Muscle layer of colon (tissue), 2 donors: ENCODE measurements at regions not wholly inside any gene's neighbourhood (a gene's known extent, or its start where the extent isn't known, plus 50 kb on each side); places are given as distances from the start of the nearest gene placed in this dataset.

Source experiments
- H3K27ac ChIP-seq: one replicate; pipeline ENCODE4 v1.7.0; 2013; ENCODE audit warnings: low read depth, mild to moderate bottlenecking, low read length, moderate library complexity
- H3K27me3 ChIP-seq, 2 donors: one replicate each; pipeline ENCODE4 v1.7.0; 2013; ENCODE audit warnings: low read length in 2 of 2, mild to moderate bottlenecking in 2 of 2; ENCODE audit not compliant: insufficient read depth in 2 of 2, control insufficient read depth in 1 of 2
- H3K36me3 ChIP-seq: one replicate; pipeline ENCODE4 v1.7.0; 2013; ENCODE audit warnings: mild to moderate bottlenecking, low read length; ENCODE audit not compliant: insufficient read depth
- H3K4me1 ChIP-seq: one replicate; pipeline ENCODE4 v1.7.0; 2013; ENCODE audit warnings: mild to moderate bottlenecking, low read length; ENCODE audit not compliant: insufficient read depth
- H3K4me3 ChIP-seq, 2 donors: one replicate each; pipeline ENCODE4 v1.7.0; 2013; ENCODE audit warnings: low read length in 2 of 2, low read depth in 1 of 2, mild to moderate bottlenecking in 1 of 2, moderate library complexity in 1 of 2
- H3K9ac ChIP-seq: one replicate; pipeline ENCODE4 v1.7.0; 2013; ENCODE audit warnings: low read length
- H3K9me3 ChIP-seq: one replicate; pipeline ENCODE4 v1.7.0; 2013; ENCODE audit warnings: mild to moderate bottlenecking, low read length
- donor health status: abdominal sarcoma.
- donor health status: Adenocarcinoma of cecum.

- H3K36me3 ChIP-seq, result no peaks in the 10 kb centered on the region
- H3K27me3 ChIP-seq, result no peaks in the 10 kb centered on the region
- H3K27ac ChIP-seq, result no peak overlapping the region
- no peak overlapping the region for H3K4me3 ChIP-seq
- no peaks in the 10 kb centered on the region for H3K4me1 ChIP-seq
- H3K9ac ChIP-seq, result no peak overlapping the region
- H3K9me3 ChIP-seq, result no peaks in the 10 kb centered on the region
These were observed 82.5 kb upstream of the SORBS2 start for GRCh38 chr4:185894481-185894880.

- Histone ChIP-seq H3K27ac (no peak overlapping the region), H3K9me3 (no peaks in the 10 kb centered on the region), H3K4me3 (no peak overlapping the region), H3K9ac (no peak overlapping the region), H3K36me3 (no peaks in the 10 kb centered on the region), H3K4me1 (no peaks in the 10 kb centered on the region), H3K27me3 (no peaks in the 10 kb centered on the region)
These were observed 83.4 kb upstream of the SORBS2 start for GRCh38 chr4:185895351-185895750.

GRCh38 chr4:185895866-185896265, 83.9 kb upstream of the SORBS2 start:
- H3K36me3 ChIP-seq, result no peaks in the 10 kb centered on the region
- no peaks in the 10 kb centered on the region for H3K27me3 ChIP-seq
- no peak overlapping the region for H3K27ac ChIP-seq
- H3K4me1 ChIP-seq, result no peaks in the 10 kb centered on the region
- H3K9me3 ChIP-seq, result no peaks in the 10 kb centered on the region
- H3K9ac ChIP-seq, result no peak overlapping the region
- H3K4me3 ChIP-seq, result no peak overlapping the region

- H3K9me3 ChIP-seq, result no peaks in the 10 kb centered on the region
- H3K4me1 ChIP-seq, result no peaks in the 10 kb centered on the region
- no peak overlapping the region for H3K27ac ChIP-seq
- H3K27me3 ChIP-seq, result no peaks in the 10 kb centered on the region
- no peak overlapping the region for H3K4me3 ChIP-seq
- H3K9ac ChIP-seq, result no peak overlapping the region
- no peaks in the 10 kb centered on the region for H3K36me3 ChIP-seq
These were observed 85.0 kb upstream of the SORBS2 start for GRCh38 chr4:185896817-185897488.

- no peak overlapping the region for H3K9ac ChIP-seq
- no peaks in the 10 kb centered on the region for H3K4me1 ChIP-seq
- H3K9me3 ChIP-seq, result no peaks in the 10 kb centered on the region
- H3K27ac ChIP-seq, result no peak overlapping the region
- H3K4me3 ChIP-seq, result no peak overlapping the region
- H3K36me3 ChIP-seq, result no peaks in the 10 kb centered on the region
- H3K27me3 ChIP-seq, result no peaks in the 10 kb centered on the region
These were observed 86.4 kb upstream of the SORBS2 start for GRCh38 chr4:185898413-185898812.

- Histone ChIP-seq H3K36me3 (no peaks in the 10 kb centered on the region), H3K4me3 (no peak overlapping the region), H3K9ac (no peak overlapping the region), H3K27me3 (no peaks in the 10 kb centered on the region), H3K4me1 (no peaks in the 10 kb centered on the region), H3K9me3 (no peaks in the 10 kb centered on the region), H3K27ac (no peak overlapping the region)
These were observed 87.8 kb upstream of the SORBS2 start for GRCh38 chr4:185899833-185900232.

- no peaks in the 10 kb centered on the region for H3K4me1 ChIP-seq
- H3K27ac ChIP-seq, result no peak overlapping the region
- no peak overlapping the region for H3K9ac ChIP-seq
- no peaks in the 10 kb centered on the region for H3K27me3 ChIP-seq
- no peak overlapping the region for H3K4me3 ChIP-seq
- no peaks in the 10 kb centered on the region for H3K9me3 ChIP-seq
- no peaks in the 10 kb centered on the region for H3K36me3 ChIP-seq
These were observed 90.7 kb upstream of the SORBS2 start for GRCh38 chr4:185902654-185903053.

- no peak overlapping the region for H3K4me3 ChIP-seq
- no peaks in the 10 kb centered on the region for H3K9me3 ChIP-seq
- no peaks in the 10 kb centered on the region for H3K4me1 ChIP-seq
- no peaks in the 10 kb centered on the region for H3K36me3 ChIP-seq
- H3K27ac ChIP-seq, result no peak overlapping the region
- no peak overlapping the region for H3K9ac ChIP-seq
- H3K27me3 ChIP-seq, result no peaks in the 10 kb centered on the region
These were observed 91.2 kb upstream of the SORBS2 start for GRCh38 chr4:185903205-185903604.

- H3K9ac ChIP-seq, result no peak overlapping the region
- H3K9me3 ChIP-seq, result no peaks in the 10 kb centered on the region
- no peak overlapping the region for H3K27ac ChIP-seq
- no peak overlapping the region for H3K4me3 ChIP-seq
- no peaks in the 10 kb centered on the region for H3K27me3 ChIP-seq
- no peaks in the 10 kb centered on the region for H3K4me1 ChIP-seq
- H3K36me3 ChIP-seq, result no peaks in the 10 kb centered on the region
These were observed 92.4 kb upstream of the SORBS2 start for GRCh38 chr4:185904381-185904780.

GRCh38 chr4:185909972-185910371, 98.0 kb upstream of the SORBS2 start:
- no peaks in the 10 kb centered on the region for H3K9me3 ChIP-seq
- H3K27me3 ChIP-seq, result no peaks in the 10 kb centered on the region
- H3K36me3 ChIP-seq, result no peaks in the 10 kb centered on the region
- H3K9ac ChIP-seq, result no peak overlapping the region
- H3K4me1 ChIP-seq, result peaks cover 5% of the 10 kb centered on the region
- H3K27ac ChIP-seq, result no peak overlapping the region
- H3K4me3 ChIP-seq, result no peak overlapping the region

GRCh38 chr4:185911556-185912064, 99.6 kb upstream of the SORBS2 start:
- Histone ChIP-seq H3K27me3 (no peaks in the 10 kb centered on the region), H3K27ac (no peak overlapping the region), H3K9me3 (no peaks in the 10 kb centered on the region), H3K4me1 (peaks cover 5% of the 10 kb centered on the region), H3K36me3 (no peaks in the 10 kb centered on the region), H3K4me3 (no peak overlapping the region), H3K9ac (no peak overlapping the region)

- Histone ChIP-seq H3K27ac (no peak overlapping the region), H3K9ac (no peak overlapping the region), H3K4me3 (no peak overlapping the region), H3K36me3 (no peaks in the 10 kb centered on the region), H3K4me1 (peaks cover 5% of the 10 kb centered on the region), H3K9me3 (no peaks in the 10 kb centered on the region), H3K27me3 (no peaks in the 10 kb centered on the region)
These were observed 100.8 kb upstream of the SORBS2 start for GRCh38 chr4:185912779-185913178.
